ENCODE measurements at regions not wholly inside any gene's neighbourhood (a gene's known extent, or its start where the extent isn't known, plus 50 kb on each side); places are given as distances from the start of the nearest gene placed in this dataset.

DNA sequence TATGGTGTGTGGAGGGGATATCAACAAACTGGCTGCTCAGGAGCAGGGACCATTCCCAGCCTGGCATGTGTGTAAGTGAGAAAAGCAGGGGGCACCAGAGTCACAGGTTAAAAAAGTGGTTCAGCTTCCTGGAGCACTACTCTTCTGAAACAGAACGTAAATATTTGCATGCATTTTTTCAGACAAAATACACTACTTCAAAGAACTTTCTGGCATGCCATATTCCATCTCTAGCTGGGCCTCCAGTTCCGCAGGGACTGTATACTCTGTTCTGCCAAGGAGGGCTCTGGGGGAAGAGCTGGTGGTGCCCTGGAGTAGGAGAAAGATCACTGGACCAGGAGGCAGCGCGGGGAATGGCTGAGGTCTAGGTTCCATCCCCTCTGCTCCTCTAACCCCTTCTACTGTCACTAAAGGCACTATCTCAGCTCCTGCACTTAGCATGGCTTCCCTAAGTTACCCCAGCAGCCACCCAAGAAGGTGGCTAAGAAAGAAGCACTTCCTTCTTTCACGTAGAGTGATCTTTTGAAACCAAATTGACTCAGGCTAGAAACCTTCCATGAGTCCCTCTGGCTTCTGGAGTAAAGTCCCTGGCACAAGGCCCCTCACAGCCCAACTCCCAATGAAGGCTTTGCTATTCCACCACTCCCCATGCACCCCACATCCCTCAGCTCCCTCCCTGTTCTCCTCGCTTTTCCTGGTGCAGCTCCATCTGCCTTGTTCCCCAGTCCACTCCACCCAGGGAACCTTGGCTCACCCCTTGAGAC, 57.6 kb upstream of the CABLES1 start:
- intact Hi-C loops (cut with micrococcal nuclease), result loop anchor here (5.0 kb wide), 1 partner anchor 145 kb away; the partner anchor contains the start of gene RBBP8
- H3K9me3 Mint-ChIP-seq, result no peaks in the 10 kb centered on the region

GRCh38 chr18:23085066-23085465, 50.2 kb upstream of the CABLES1 start:
- peaks cover 18% of the 10 kb centered on the region for H3K27me3 Mint-ChIP-seq
- peak overlapping the region; percentile 2 for H3K27ac Mint-ChIP-seq
- H3K36me3 Mint-ChIP-seq (ENCODE audit: low read depth), result no peaks in the 10 kb centered on the region
- H3K9me3 Mint-ChIP-seq, result no peaks in the 10 kb centered on the region
- no peak overlapping the region for H3K4me3 Mint-ChIP-seq
- intact Hi-C loops (cut with micrococcal nuclease), result no loop called here
- H3K4me1 Mint-ChIP-seq (ENCODE audit: low read depth), result peaks cover 19% of the 10 kb centered on the region

More for the DNA sequence above, 57.6 kb upstream of the CABLES1 start:
- no peaks in the 10 kb centered on the region for H3K36me3 Mint-ChIP-seq (ENCODE audit: low read depth)
- peaks cover 38% of the 10 kb centered on the region for H3K4me1 Mint-ChIP-seq (ENCODE audit: low read depth)
- peak overlapping the region; percentile 23 for H3K4me3 Mint-ChIP-seq
- no peaks in the 10 kb centered on the region for H3K27me3 Mint-ChIP-seq
- H3K27ac Mint-ChIP-seq, result peak overlapping the region; percentile 88

All from dendritic cell treated with granulocyte-macrophage colony-stimulating factor and Interleukin-4, amounts not matched to agents 40 ng/mL and 50 ng/mL, for 4 days (primary cell).